HG03097 (cell line): ENCODE measurements at regions not wholly inside any gene's neighbourhood (a gene's known extent, or its start where the extent isn't known, plus 50 kb on each side); places are given as distances from the start of the nearest gene placed in this dataset.
"Not testable (repeated sequence)": the region's sequence is repeated elsewhere in the genome, so short reads cannot be mapped to it uniquely, and the experiment has no call there.

Experiments
- ATAC-seq: cut with Tn5 transposase; IDR thresholded peaks from one replicate; pipeline ENCODE4 v1.9.1; 2021; ENCODE audit not compliant: unreplicated experiment, low FRiP score

DNA sequence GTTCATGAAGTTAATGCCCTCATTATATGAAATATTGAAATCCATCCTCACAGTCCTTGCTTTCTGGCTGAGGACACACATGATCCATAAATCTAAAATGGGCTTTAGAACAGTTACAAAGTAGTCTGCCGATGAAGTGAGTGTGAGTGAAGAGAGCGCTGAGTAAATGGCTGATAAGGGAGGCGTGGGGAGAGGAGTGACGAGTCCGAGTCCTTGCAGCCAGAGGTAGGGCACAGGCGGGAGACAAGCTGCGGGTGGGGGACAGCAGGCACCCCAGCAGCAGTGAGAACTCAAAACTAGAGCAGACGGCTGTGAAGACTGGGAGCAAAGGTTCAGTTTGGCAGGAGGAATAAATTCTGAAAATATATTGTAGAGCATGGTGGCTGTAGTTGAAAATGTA, 140.1 kb upstream of the ATP2B1 start:
- ATAC-seq: no peak

DNA sequence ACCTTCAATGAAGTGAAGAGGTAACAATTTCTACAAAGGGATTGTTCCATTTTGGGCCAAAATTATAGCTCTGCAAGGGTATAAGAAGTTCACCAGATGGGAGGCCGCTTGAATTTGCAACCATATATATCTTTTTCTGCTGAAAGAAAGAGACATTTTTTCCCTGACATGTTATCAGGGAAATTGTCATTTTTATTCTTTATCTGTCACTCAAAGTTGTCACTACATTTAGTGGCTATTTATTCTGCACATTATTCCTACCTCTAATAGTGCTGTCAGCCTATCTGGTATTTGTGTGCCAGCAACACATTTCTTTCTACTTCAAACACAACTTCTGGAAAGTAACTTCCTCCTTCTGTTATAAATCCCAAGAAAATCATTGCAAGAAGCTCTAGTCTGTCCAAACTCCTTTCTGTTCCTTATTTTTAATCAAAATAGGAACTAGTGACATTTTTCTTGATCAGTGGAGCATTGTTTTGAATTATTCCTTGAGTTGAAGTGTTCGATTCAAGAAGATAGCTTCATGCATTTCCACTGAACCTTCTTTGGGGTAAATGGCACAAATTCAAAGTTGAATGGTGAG, 137.9 kb upstream of the ATP2B1 start:
- ATAC-seq: no peak

DNA sequence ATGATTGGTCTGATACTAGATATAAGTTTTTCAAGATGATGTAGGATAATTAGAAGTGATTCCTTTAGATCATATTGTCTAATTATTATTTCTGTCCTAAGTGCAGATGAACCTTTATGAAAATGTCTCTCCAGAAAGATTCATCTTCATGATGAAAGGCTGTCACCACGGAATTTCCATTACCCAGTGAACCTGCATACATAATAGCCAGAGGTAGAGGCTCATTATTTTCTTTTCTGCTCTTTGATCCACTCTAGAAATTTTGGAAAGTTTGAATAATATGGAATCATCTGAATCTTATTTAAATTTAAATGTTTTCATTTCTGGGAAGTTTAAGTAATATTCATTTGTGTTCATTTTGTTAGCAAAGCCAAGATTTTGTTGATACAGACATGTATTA, 137.1 kb upstream of the ATP2B1 start:
- ATAC-seq: no peak

DNA sequence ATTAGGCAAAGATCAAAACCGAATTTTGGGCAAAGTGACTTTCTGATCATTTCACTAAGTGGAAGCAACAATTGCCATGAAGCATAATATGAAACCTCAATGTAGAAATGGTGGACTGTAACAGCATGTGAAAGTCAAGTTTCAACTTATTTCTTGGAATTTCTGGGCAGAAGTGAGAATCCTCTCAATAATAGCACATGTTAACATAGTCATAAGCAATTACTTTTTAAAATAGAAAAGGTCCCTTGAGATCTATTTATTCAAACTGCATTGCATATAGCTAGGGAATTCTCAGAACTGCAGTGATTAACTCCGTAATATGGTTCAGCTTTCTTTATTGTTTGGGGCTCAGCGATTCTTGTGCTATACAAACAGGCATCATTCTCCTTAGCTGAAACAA, 136.7 kb upstream of the ATP2B1 start:
- ATAC-seq: no peak

DNA sequence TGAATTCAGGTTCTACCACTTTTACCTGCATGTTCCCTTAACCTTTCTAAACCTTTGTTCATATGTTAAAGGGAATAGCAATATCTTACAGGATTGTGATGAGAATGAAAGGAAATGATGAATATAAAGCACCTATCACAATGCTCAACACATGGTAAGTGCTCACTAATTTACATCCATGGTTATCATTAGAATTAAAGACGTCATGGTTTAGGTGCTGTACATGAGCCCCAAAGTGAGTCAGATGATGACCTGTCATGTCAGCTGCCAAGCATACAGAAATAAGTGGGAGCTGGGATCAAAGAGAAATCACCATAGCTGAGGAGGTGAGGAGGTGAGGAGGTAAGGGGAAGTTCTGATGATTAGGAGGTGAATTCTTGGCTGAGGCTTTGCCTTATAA, 135.9 kb upstream of the ATP2B1 start:
- no peak for ATAC-seq

DNA sequence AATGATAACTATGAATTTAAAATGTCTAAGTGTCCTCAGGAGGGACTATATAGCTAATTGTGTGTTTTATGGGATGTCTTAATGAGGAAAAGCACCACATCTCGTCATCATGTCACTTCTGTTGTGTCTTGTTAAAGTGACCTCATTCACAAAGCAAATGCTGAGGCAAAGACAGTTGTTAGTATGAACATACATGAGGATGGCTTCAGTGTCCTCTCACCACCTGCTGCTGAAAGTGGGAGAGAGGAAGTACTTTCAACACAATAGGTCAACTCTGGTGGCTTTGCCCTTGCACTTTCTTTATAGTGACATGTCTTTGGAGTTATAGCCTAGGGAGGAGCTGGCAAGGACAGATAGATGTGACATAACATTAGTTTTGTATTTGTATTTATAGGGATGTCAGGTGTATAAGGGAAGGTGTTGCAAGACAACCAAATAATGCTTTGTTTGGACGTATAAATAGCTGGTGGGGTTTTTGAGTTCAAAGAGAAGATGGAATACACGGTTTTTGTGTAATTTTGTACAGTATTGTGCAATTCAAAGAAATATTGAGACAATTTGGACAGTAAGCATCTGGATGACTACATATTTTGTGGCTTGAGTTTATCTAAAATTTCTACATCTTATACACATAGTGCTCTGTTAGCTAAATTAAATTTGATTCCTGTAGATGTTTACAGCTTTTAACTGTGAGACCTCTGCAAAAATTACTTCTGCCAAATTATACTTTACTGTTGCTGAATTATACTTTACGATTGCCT, 131.7 kb upstream of the ATP2B1 start:
- ATAC-seq: no peak

DNA sequence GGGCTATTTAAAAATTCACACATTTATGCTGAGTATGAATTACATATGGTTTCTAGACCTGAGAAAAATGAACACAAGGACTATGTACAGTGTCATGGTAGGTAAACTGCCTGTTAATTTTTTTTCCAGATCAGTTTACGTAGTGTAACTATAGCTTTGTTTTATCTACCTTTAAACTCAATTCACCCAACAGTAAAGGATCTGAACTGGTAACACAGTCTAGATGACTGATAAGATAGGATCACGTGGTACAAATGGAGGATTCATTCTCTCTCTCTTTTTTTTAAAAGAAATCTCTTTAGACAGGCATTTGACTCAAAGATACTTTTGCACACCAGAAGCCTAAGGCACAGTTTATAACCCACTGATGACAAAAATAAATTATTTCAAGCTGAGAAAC, 130.8 kb upstream of the ATP2B1 start:
- no peak for ATAC-seq

DNA sequence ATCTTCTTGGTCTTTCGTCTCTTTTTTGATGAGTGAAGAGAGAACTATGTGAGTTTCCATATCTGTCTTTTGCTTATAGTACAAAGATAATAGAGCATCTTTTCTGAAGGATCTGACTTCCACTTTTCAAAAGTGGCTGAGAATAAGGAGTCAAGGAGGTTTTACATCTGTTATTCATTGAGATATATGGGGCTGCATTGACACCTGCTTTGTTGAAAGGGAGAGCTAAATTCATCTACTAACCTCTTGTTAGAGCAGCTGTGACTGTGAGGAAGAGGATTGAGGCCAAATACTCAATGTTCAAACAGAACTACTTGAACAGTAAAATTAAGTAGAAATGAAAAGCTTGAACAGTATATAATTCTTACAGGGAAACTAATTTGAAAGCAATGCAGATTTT, 130.2 kb upstream of the ATP2B1 start:
- no peak for ATAC-seq

DNA sequence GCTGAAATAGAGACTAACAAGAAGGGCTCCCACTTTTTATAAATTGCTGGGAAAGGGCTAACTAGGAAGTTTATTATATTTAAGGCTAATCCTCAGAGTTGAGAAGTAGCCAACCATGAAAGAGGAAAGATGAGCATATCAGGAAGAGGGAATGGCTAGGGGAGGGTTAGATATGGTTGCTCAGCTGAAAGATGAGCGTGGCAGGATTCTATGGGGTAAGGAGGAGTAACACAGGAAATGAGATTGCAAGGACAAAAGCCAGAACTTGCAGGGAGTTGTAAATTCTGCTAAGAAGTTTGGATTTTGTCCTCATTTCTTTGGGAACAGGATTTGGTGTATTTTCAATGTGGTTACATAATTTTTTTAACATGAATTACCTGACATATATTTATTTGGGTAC, 127.4 kb upstream of the ATP2B1 start:
- no peak for ATAC-seq

DNA sequence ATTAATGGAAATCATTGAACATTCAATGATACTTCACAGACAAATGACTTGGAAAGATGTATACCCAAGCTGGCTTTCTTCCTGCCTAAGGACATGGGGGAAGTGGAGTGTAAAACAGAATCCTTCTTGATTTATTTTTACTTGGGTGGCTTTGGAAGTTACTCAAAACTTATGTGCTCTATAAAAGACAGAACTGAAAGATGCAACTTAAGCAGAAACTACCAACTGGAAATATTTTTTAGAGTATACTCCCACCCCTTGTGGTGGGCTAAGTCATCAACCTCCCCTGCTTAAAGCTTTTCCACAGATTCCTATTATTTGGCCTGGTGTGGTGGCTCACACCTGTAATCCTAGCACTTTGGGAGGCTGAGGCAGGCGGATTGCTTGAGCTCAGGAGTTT, 126.0 kb upstream of the ATP2B1 start:
- ATAC-seq: no peak

DNA sequence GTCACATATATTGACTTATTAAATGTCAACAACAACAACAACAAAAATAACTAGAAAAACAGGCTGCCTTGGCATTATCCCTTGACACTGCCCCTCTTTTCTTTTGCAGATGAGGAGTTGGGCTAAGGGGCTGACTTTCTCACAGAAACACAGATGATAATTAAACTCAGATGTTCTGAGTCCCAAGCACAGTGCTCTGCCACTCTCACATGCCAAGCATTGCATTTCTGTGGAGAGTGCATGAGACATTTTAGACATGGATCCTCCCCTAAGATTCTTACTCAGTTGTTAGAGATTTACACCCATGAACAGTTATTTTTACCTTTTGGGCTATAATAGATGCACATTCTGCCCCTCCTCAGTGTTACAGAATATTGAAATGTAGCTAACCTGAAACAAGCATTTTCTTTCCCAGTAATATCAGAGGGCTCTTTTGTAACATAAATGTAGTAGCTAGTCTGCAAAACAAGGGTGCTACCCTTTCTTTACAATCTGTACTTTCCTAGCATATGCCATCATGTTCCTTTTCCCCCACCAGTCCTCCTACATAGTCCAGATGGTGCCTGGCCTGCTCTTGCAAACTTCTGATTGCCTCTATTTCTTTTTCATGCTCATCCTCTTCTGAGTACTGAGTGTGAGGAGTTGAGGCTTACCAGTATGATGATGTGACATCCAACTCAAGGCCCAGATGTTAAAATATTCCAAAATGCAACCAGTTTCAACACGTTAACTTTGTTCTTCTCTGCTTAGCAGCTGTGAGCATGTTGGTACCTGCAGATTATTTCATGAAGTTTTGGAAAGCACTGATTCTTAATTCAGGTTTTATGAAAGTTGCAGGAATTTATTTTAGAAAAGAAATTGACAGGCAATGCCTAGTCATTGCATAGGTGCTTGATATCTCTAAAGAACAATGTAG, 125.0 kb upstream of the ATP2B1 start:
- no peak for ATAC-seq

DNA sequence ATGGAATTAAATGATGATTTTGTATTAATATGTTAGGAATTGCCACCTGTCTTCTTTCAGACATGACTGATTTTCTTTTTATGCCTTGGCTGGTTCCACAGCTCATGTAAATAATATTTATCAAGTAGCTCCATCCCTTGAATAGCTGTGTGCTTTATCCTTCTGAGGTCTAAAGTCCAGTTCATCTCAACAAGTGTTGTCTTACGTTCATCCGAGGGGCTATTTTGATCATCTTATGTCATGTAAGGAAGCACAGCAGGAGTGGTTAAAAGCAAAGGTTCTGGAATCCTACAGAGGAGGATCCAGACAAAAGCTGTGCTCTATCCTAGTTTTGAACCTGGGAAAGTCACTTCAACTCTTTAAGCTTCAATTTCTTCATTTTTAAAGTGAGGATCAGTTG, 123.7 kb upstream of the ATP2B1 start:
- ATAC-seq: no peak

DNA sequence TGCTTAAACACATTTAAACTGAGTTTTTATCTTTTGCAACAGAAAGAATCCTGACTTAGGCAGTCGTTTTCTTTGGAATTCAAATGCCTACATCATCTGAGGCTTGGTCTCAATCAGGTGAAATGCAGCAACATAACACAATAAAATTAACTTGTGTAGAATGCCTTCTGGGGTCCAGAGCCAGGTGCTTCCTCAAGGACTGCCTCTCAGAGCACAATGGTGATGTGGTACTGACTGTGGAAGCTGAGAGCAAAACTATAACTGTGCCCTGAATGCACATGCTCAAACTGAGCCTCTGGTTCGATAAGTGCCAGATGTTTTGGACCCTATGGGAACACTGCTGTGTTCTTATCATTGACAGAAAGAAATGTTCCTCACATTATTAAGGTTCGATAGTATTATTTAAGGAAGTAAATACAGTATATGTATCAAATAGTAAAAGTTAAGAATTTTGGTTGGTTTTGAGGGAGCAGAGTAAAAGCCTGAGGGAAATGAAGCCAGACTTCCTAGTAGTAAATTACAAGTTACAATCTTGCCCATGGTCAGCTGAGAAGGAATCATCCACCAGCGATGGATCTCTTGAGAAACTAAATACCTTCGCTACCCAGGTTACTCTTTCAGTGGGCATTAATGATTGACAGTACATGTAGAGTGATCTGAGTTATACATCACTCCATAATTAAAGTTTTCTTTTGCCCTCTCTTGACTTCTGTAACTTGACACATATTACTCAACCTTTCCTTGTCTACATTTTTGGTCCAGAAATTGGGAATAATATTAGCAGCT, 122.9 kb upstream of the ATP2B1 start:
- no peak for ATAC-seq

DNA sequence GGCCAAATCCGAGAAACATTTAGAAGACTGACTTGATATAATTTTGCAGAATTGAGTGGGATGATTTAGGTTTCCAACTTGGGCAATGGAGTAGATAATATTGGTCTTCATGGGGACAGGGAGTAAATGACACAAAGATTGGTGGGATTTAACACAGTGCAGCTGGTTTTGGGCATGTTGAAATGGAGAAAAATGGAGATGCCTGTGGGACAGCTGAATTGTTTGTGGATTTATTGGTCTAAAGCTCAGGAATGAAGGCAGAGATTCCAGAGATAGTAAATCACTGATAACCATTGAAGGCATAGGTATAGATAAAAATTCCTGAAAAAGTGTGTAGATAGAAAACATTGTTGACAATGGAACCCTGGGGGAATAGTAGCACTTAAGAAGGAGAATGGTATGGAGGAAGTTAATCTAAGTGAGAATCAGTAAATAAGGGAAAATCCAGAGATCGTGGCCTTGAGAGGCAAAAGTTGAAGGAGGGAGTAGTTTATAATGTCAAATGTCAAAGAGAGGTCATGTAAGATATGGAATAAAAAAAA, 120.9 kb upstream of the ATP2B1 start:
- ATAC-seq: no peak

DNA sequence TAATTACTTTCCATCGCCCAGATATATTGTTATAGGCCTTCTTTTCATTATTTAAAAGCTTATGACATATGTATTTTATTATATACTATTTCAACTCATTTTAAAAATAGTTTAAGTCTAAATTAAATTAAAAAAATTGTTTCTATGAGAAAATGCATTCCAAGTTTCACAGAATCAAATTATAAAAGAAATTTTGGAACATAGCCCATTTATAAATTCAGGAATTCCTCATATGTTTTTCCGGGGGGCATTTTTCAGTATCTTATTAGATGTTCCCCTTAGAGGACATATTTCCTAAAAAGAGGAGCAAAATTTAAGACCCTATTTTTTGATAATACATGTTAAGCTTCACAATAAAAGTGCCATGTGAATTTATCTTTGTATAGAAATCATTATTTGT, 119.9 kb upstream of the ATP2B1 start:
- no peak for ATAC-seq

DNA sequence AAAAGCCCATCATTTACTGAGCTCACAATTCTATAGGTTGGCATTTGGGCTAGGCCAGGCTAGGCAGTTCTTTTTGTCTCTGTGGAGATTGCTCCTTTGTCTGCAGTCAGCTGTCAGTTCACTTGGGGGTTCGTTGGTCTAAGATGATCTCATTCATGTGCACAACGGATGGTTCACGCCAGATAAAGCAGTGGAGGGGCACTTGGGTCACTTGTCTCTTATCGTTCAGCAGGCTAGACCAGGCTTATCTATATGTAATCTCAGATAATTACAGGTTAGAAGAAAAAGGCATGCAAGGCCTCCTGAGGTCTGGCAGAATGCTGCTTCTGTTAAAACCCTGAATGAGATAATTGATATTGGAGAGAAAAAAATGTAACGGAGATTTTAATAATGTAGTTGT, 119.0 kb upstream of the ATP2B1 start:
- no peak for ATAC-seq

DNA sequence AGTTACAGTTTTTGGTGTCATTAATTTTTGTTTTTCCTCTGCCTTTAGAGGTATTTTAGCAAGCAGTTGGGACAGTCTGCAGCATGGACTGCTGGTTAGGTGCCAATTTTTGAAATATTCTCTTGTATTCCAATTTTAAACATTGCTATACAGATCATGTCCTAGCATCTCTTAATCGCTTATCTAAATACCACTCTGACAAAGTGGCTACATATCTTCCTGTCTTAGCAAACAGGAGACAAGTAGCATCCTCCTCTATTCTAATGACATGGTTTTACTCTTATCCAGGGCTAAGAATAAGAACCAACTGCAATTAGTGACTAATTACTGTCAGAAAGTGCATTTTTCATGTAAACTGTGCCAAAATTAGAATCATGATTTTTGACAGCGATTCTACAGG, 117.8 kb upstream of the ATP2B1 start:
- ATAC-seq: no peak

DNA sequence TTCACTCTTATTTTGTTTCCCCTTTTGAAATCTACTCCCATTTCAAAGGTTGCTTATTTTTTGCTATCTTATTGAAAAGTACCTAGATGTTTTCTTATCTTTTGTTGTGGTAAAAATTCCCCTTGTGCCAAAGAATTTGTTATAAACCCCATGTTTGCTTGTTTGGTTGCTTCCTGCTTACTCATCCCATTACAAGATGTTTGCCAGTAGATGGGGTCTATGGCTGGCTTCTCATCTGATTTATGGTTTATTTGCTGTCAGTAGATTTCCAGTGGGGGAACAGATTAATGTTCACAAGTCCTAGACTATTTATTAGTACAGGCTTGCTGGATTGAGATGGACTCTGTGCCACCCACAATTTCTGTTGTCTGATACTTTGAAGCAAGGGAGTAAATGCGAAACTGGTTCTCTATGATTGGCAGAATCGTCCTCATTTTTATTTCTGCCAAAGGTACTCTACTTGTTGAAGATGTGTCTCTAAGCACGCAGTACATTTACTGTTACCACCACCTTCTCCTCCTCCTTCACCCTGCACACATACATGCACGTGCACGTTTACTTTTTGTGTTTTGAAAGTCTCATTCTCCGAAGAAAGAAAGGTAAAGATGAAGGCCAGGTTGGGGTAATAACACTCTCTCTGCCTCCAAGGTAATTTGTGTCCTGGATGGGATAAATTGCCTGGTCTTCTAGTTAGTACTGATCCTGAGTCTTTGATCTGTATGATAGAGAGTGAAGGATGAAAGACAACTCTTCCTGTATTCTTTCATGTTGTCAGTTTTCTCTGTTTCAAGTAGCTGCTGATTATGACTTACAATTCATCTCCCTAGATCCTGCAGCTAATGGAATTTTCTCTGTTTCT, 117.2 kb upstream of the ATP2B1 start:
- no peak for ATAC-seq

DNA sequence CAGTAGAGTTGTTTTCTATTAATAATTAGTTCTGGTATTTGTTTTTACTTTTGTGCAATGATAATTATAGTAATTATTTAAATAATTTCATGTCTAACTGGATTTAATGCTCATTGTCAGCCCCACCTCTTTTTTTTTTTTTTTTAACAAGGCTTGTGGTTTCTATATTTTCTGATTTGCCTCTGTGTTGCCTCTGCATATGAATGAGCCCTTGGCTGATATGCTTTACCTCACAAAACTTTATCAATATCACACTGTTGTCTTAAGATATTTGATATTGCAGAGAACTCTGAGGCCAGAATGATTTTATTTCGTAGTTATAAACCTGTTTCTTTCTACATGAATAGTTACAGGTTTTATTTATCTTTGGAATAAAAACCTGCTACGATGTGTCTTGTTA, 116.2 kb upstream of the ATP2B1 start:
- ATAC-seq: no peak

DNA sequence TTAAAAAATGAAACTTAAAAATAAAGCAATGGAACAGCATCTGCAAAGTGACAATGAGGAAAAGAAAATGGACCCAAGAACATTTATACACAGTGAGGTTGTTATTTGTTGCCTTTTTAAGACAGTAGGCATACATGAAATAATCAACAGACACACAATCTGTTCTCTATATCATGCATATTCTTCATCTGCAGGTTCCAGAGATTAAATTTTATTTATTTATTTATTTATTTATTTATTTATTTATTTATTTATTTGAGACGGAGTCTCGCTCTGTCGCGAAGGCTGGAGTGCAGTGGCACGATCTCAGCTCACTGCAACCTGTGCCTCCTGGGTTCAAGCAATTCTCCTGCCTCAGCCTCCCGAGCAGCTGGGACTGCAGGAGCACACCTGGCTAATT, 114.4 kb upstream of the ATP2B1 start:
- not testable (repeated sequence) for ATAC-seq
